H9 (cell line): ENCODE measurements at regions not wholly inside any gene's neighbourhood (a gene's known extent, or its start where the extent isn't known, plus 50 kb on each side); places are given as distances from the start of the nearest gene placed in this dataset.

ENCODE experiments used
- DNase-seq: peaks from one replicate; pipeline ENCODE4 v3.0.0-alpha.2; 2017
- H2AFZ ChIP-seq: one replicate; pipeline ENCODE4 v1.6.1; 2013; ENCODE audit warnings: mild to moderate bottlenecking, low read length, control low read depth, moderate library complexity
- H2AK5ac ChIP-seq: 2 replicates; pipeline ENCODE4 v1.6.1; 2013; ENCODE audit warnings: low read length, control low read depth, mixed read lengths; ENCODE audit not compliant: insufficient read length
- H2BK120ac ChIP-seq: one replicate; pipeline ENCODE4 v1.6.1; 2013; ENCODE audit warnings: low read depth, mild to moderate bottlenecking, low read length, control low read depth, inconsistent platforms; ENCODE audit not compliant: poor library complexity, severe bottlenecking
- H2BK12ac ChIP-seq: 2 replicates; pipeline ENCODE4 v1.6.1; 2013; ENCODE audit warnings: low read length, control low read depth, mixed read lengths, low read depth; ENCODE audit not compliant: insufficient read length
- H2BK15ac ChIP-seq: 2 replicates; pipeline ENCODE4 v1.6.1; 2013; ENCODE audit warnings: low read depth, low read length, control low read depth
- H2BK20ac ChIP-seq: one replicate; pipeline ENCODE4 v1.6.1; 2013; ENCODE audit warnings: low read depth, mild to moderate bottlenecking, low read length, control low read depth, inconsistent platforms; ENCODE audit not compliant: poor library complexity, severe bottlenecking
- H2BK5ac ChIP-seq: 2 replicates; pipeline ENCODE4 v1.6.1; 2013; ENCODE audit warnings: low read length, control low read depth, mixed read lengths; ENCODE audit not compliant: insufficient read length
- H3K14ac ChIP-seq: 2 replicates; pipeline ENCODE4 v1.6.1; 2013; ENCODE audit warnings: low read length, control low read depth; ENCODE audit not compliant: insufficient read depth
- H3K18ac ChIP-seq: 2 replicates; pipeline ENCODE4 v1.6.1; 2013; ENCODE audit warnings: low read depth, mild to moderate bottlenecking, mixed read lengths, low read length, control low read depth; ENCODE audit not compliant: insufficient read length
- H3K23ac ChIP-seq: 2 replicates; pipeline ENCODE4 v1.6.1; 2013; ENCODE audit warnings: low read length, control low read depth, mixed read lengths, low read depth; ENCODE audit not compliant: insufficient read length
- H3K23me2 ChIP-seq: 2 replicates; pipeline ENCODE4 v1.6.1; 2013; ENCODE audit warnings: low read depth, mild to moderate bottlenecking, mixed read lengths, low read length, control low read depth; ENCODE audit not compliant: insufficient read length, poor library complexity, severe bottlenecking
- H3K27ac ChIP-seq: 2 replicates; pipeline ENCODE4 v1.5.1; 2013; ENCODE audit warnings: low read length, control low read depth, mixed read lengths, low read depth; ENCODE audit not compliant: insufficient read length
- H3K27me3 ChIP-seq: 2 replicates; pipeline ENCODE4 v1.6.1; 2013; ENCODE audit warnings: low read length, control low read depth, inconsistent platforms; ENCODE audit not compliant: insufficient read depth
- H3K4ac ChIP-seq: 2 replicates; pipeline ENCODE4 v1.6.1; 2013; ENCODE audit warnings: low read depth, mild to moderate bottlenecking, control low read depth, inconsistent platforms, low read length, moderate library complexity
- H3K4me1 ChIP-seq: 2 replicates; pipeline ENCODE4 v1.6.1; 2013; ENCODE audit warnings: low read length, control low read depth, inconsistent platforms; ENCODE audit not compliant: insufficient read depth
- H3K4me2 ChIP-seq: 2 replicates; pipeline ENCODE4 v1.6.1; 2013; ENCODE audit warnings: low read length, control low read depth, mixed read lengths; ENCODE audit not compliant: insufficient read length, insufficient read depth
- H3K56ac ChIP-seq: 2 replicates; pipeline ENCODE4 v1.6.1; 2013; ENCODE audit warnings: low read depth, mild to moderate bottlenecking, mixed read lengths, low read length, control low read depth; ENCODE audit not compliant: insufficient read length
- H3K79me1 ChIP-seq: 2 replicates; pipeline ENCODE4 v1.6.1; 2013; ENCODE audit warnings: low read depth, mild to moderate bottlenecking, moderate library complexity, low read length, control low read depth, inconsistent platforms; ENCODE audit not compliant: insufficient read depth, poor library complexity, severe bottlenecking
- H3K79me2 ChIP-seq: 2 replicates; pipeline ENCODE4 v1.6.1; 2013; ENCODE audit warnings: low read length, control low read depth, inconsistent platforms; ENCODE audit not compliant: insufficient read depth
- H3K9ac ChIP-seq: 2 replicates; pipeline ENCODE4 v1.6.1; 2013; ENCODE audit warnings: low read length, control low read depth, mixed read lengths; ENCODE audit not compliant: insufficient read length; ENCODE audit errors: extremely low read depth
- H3K9me3 ChIP-seq: one replicate; pipeline ENCODE4 v1.6.1; 2013; ENCODE audit warnings: low read depth, low read length, inconsistent platforms; ENCODE audit not compliant: control insufficient read depth
- H3T11ph ChIP-seq: one replicate; pipeline ENCODE4 v1.6.1; 2013; ENCODE audit warnings: mild to moderate bottlenecking, low read length, control low read depth, inconsistent platforms
- H4K20me1 ChIP-seq: one replicate; pipeline ENCODE4 v1.6.1; 2013; ENCODE audit not compliant: control insufficient read depth, insufficient read length, insufficient read depth
- H4K5ac ChIP-seq: 2 replicates; pipeline ENCODE4 v1.6.1; 2013; ENCODE audit warnings: low read depth, mild to moderate bottlenecking, mixed read lengths, low read length, control low read depth; ENCODE audit not compliant: insufficient read length
- H4K8ac ChIP-seq: replicated peaks from 2 replicates; pipeline ENCODE4 v1.6.1; 2013; ENCODE audit warnings: low read length, control low read depth, mixed read lengths, low read depth; ENCODE audit not compliant: insufficient read length
- H4K91ac ChIP-seq: 2 replicates; pipeline ENCODE4 v1.6.1; 2013; ENCODE audit warnings: low read depth, mild to moderate bottlenecking, moderate library complexity, mixed read lengths, low read length, control low read depth; ENCODE audit not compliant: insufficient read length
- H3K27ac Mint-ChIP-seq, 3 experiments: 2 replicates in 2 of 3; 3 replicates in 1 of 3; pipeline ENCODE4 v1.8.0; 2020 to 2021; ENCODE audit warnings: mixed read lengths in 3 of 3, mild to moderate bottlenecking in 1 of 3, moderate library complexity in 1 of 3
- H3K27me3 Mint-ChIP-seq: 2 replicates; pipeline ENCODE4 v1.8.0; 2021; ENCODE audit warnings: low read depth, mild to moderate bottlenecking, moderate library complexity, mixed read lengths
- H3K36me3 Mint-ChIP-seq, 3 experiments: 2 replicates in 2 of 3; 3 replicates in 1 of 3; pipeline ENCODE4 v1.8.0; 2020 to 2021; ENCODE audit warnings: low read depth in 3 of 3, mixed read lengths in 3 of 3; ENCODE audit not compliant: insufficient read depth in 1 of 3
- H3K4me1 Mint-ChIP-seq, 2 experiments: 2 replicates each; pipeline ENCODE4 v1.8.0; 2020; ENCODE audit warnings: mixed read lengths in 2 of 2
- H3K4me3 Mint-ChIP-seq, 2 experiments: 2 replicates in 1 of 2; 3 replicates in 1 of 2; pipeline ENCODE4 v1.8.0; 2020 to 2021; ENCODE audit warnings: mild to moderate bottlenecking in 2 of 2, mixed read lengths in 2 of 2, moderate library complexity in 1 of 2
- H3K9me3 Mint-ChIP-seq, 2 experiments: 2 replicates in 1 of 2; 3 replicates in 1 of 2; pipeline ENCODE4 v1.8.0; 2020; ENCODE audit warnings: mild to moderate bottlenecking in 2 of 2, mixed read lengths in 2 of 2, moderate library complexity in 1 of 2
- CTCF ChIP-seq: fragments of 200-600 bp; sonication (generic); conservative IDR thresholded peaks from 3 replicates; pipeline ENCODE4 v1.8.0; 2021; ENCODE audit warnings: antibody characterized with exemption, mild to moderate bottlenecking
- WGBS: extraction: QIAGEN DNeasy Blood & Tissue Kit; methylation state at CpG from one replicate; pipeline ENCODE4 v1.1.7; 2013; ENCODE audit warnings: missing lambda C conversion rate, low lambda C conversion rate, mixed read lengths; ENCODE audit not compliant: insufficient read length; ENCODE audit errors: extremely low coverage; 5-methylcytosine and 5-hydroxymethylcytosine counted together

GRCh38 chr12:65655074-65655493 lies 169.2 kb upstream of the HMGA2 start:
- no CpG with 5 or more reads among the region's 7 CpGs for WGBS
- no peak overlapping the region for H4K5ac ChIP-seq
- H3K9me3 ChIP-seq, result no peaks in the 10 kb centered on the region
- H4K20me1 ChIP-seq, result no peaks in the 10 kb centered on the region
- no peak overlapping the region for H2AK5ac ChIP-seq
- no peak overlapping the region for H4K8ac ChIP-seq
- no peak for TF ChIP-seq CTCF
- H3K27ac ChIP-seq, result no peak overlapping the region
- no peak overlapping the region for H2AFZ ChIP-seq
- Mint-ChIP-seq H3K9me3 (no peaks in the 10 kb centered on the region), H3K27ac (no peak overlapping the region), H3K4me1 (peaks cover 16 to 21% of the 10 kb centered on the region in 2 experiments), H3K27me3 (no peaks in the 10 kb centered on the region; the same call in 1 of the 2 replicates), H3K36me3 (no peaks in the 10 kb centered on the region; a peak in 1 of 7 replicates), H3K4me3 (no peak overlapping the region)
- H3K9ac ChIP-seq, result no peak overlapping the region
- H3K23me2 ChIP-seq, result no peaks in the 10 kb centered on the region
- H2BK12ac ChIP-seq, result no peak overlapping the region
- H3K27me3 ChIP-seq, result no peaks in the 10 kb centered on the region
- H2BK120ac ChIP-seq, result no peak overlapping the region
- no peak overlapping the region for H3K14ac ChIP-seq
- H3K56ac ChIP-seq, result no peak overlapping the region
- no peak for DNase-seq
- H3K4ac ChIP-seq, result no peak overlapping the region
- H2BK20ac ChIP-seq, result no peak overlapping the region
- no peaks in the 10 kb centered on the region for H3K79me1 ChIP-seq
- H2BK5ac ChIP-seq, result no peak overlapping the region
- H3K4me2 ChIP-seq, result no peak overlapping the region
- no peak overlapping the region for H4K91ac ChIP-seq
- no peak overlapping the region for H3K18ac ChIP-seq
- H3T11ph ChIP-seq, result no peak overlapping the region
- no peaks in the 10 kb centered on the region for H3K79me2 ChIP-seq
- no peak overlapping the region for H3K23ac ChIP-seq
- no peak overlapping the region for H2BK15ac ChIP-seq
- peaks cover 4% of the 10 kb centered on the region; the same call in 1 of the 2 replicates for H3K4me1 ChIP-seq
